Left ventricle myocardium inferior (tissue), 1 donor: ENCODE measurements at regions not wholly inside any gene's neighbourhood (a gene's known extent, or its start where the extent isn't known, plus 50 kb on each side); places are given as distances from the start of the nearest gene placed in this dataset.

Experiments
- DNase-seq: peaks from one replicate; pipeline ENCODE4 v3.0.0-alpha.2; 2020
- H3K27ac ChIP-seq: fragments of 200-600 bp; replicated peaks from 2 replicates; pipeline ENCODE4 v1.8.0; 2021
- H3K27me3 ChIP-seq: fragments of 200-600 bp; 2 replicates; pipeline ENCODE4 v1.8.0; 2021; ENCODE audit warnings: low read depth
- H3K36me3 ChIP-seq: fragments of 200-600 bp; 2 replicates; pipeline ENCODE4 v1.8.0; 2021
- H3K4me1 ChIP-seq: fragments of 200-600 bp; 2 replicates; pipeline ENCODE4 v1.8.0; 2021
- H3K4me3 ChIP-seq: fragments of 200-600 bp; 2 replicates; pipeline ENCODE4 v1.8.0; 2021; ENCODE audit warnings: mild to moderate bottlenecking, moderate library complexity
- H3K9me3 ChIP-seq: fragments of 200-600 bp; replicated peaks from 2 replicates; pipeline ENCODE4 v1.8.0; 2021
- CTCF ChIP-seq: fragments of 200-600 bp; IDR thresholded peaks from 2 replicates; pipeline ENCODE4 v1.8.0; 2021; ENCODE audit warnings: antibody characterized with exemption, mild to moderate bottlenecking, borderline replicate concordance
- intact Hi-C: fragments of 100-400 bp; cut with micrococcal nuclease; formaldehyde crosslinking; loops from one replicate; pipeline ENCODE4 v1.11.0; 2022
- donor health status: DM: no; HTN: yes; CAD: no; lungs with severe emphysema.

- no peak for DNase-seq
- H3K27me3 ChIP-seq: peaks cover 3% of the 10 kb centered on the region
- H3K27ac ChIP-seq: no peak overlapping the region
- intact Hi-C loops: no loop called here
- no peaks in the 10 kb centered on the region for H3K9me3 ChIP-seq
- no peaks in the 10 kb centered on the region for H3K4me1 ChIP-seq
- no peaks in the 10 kb centered on the region for H3K36me3 ChIP-seq
- H3K4me3 ChIP-seq: no peak overlapping the region
- no peak for TF ChIP-seq CTCF
Observed at GRCh38 chr5:35473589-35473988, 144.1 kb upstream of the SPEF2 start.

GRCh38 chr5:35470866-35471265 lies 146.8 kb upstream of the SPEF2 start:
- no peak for DNase-seq
- no peaks in the 10 kb centered on the region for H3K36me3 ChIP-seq
- H3K27me3 ChIP-seq: peaks cover 3% of the 10 kb centered on the region
- intact Hi-C loops: no loop called here
- no peaks in the 10 kb centered on the region for H3K9me3 ChIP-seq
- H3K4me3 ChIP-seq: no peak overlapping the region
- H3K4me1 ChIP-seq: no peaks in the 10 kb centered on the region
- TF ChIP-seq CTCF: no peak
- H3K27ac ChIP-seq: no peak overlapping the region

GRCh38 chr5:35468811-35469210 lies 148.9 kb upstream of the SPEF2 start:
- H3K36me3 ChIP-seq: no peaks in the 10 kb centered on the region
- peaks cover 6% of the 10 kb centered on the region for H3K9me3 ChIP-seq
- no peak for TF ChIP-seq CTCF
- intact Hi-C loops: no loop called here
- DNase-seq: no peak
- no peak overlapping the region for H3K4me3 ChIP-seq
- no peaks in the 10 kb centered on the region for H3K4me1 ChIP-seq
- no peak overlapping the region for H3K27ac ChIP-seq
- H3K27me3 ChIP-seq: no peaks in the 10 kb centered on the region

- Histone ChIP-seq H3K27me3 (no peaks in the 10 kb centered on the region), H3K36me3 (no peaks in the 10 kb centered on the region), H3K4me3 (no peak overlapping the region), H3K4me1 (no peaks in the 10 kb centered on the region), H3K27ac (no peak overlapping the region), H3K9me3 (peaks cover 6% of the 10 kb centered on the region)
- intact Hi-C loops: no loop called here
- DNase-seq: no peak
- TF ChIP-seq CTCF: no peak
Observed at GRCh38 chr5:35466746-35467145, 150.9 kb upstream of the SPEF2 start.

GRCh38 chr5:35464757-35465156 lies 152.9 kb upstream of the SPEF2 start:
- Histone ChIP-seq H3K27me3 (no peaks in the 10 kb centered on the region), H3K27ac (no peak overlapping the region), H3K36me3 (no peaks in the 10 kb centered on the region), H3K4me3 (no peak overlapping the region), H3K9me3 (peaks cover 6% of the 10 kb centered on the region), H3K4me1 (no peaks in the 10 kb centered on the region)
- TF ChIP-seq CTCF: no peak
- no peak for DNase-seq
- intact Hi-C loops: no loop called here

- peaks cover 17% of the 10 kb centered on the region for H3K9me3 ChIP-seq
- peaks cover 7% of the 10 kb centered on the region for H3K4me1 ChIP-seq
- intact Hi-C loops: no loop called here
- H3K27me3 ChIP-seq: no peaks in the 10 kb centered on the region
- H3K27ac ChIP-seq: no peak overlapping the region
- no peak for DNase-seq
- TF ChIP-seq CTCF: no peak
- no peaks in the 10 kb centered on the region for H3K36me3 ChIP-seq
- H3K4me3 ChIP-seq: no peak overlapping the region
Observed at GRCh38 chr5:35461530-35461929, 156.1 kb upstream of the SPEF2 start.
